NCI-H446 (cell line): ENCODE measurements at regions not wholly inside any gene's neighbourhood (a gene's known extent, or its start where the extent isn't known, plus 50 kb on each side); places are given as distances from the start of the nearest gene placed in this dataset.

ENCODE experiments used
- DNase-seq, 2 experiments: peaks; one replicate each; lab custom pipeline; 2025; lab: John Stamatoyannopoulos, UW

- DNase-seq = no peak
Observed at GRCh38 chr4:181498148-181498547, 745.1 kb upstream of the TENM3 start.

- no peak for DNase-seq
Observed at GRCh38 chr4:181502611-181503010, 740.6 kb upstream of the TENM3 start.

GRCh38 chr4:181503687-181504390 is 739.4 kb upstream of the TENM3 start:
- DNase-seq = no peak

GRCh38 chr4:181504924-181505323 is 738.3 kb upstream of the TENM3 start:
- no peak for DNase-seq

- no peak for DNase-seq
Observed at GRCh38 chr4:181507180-181507835, 735.9 kb upstream of the TENM3 start.

- no peak for DNase-seq
Observed at GRCh38 chr4:181507938-181508337, 735.3 kb upstream of the TENM3 start.

GRCh38 chr4:181508601-181509000 is 734.6 kb upstream of the TENM3 start:
- DNase-seq = no peak

GRCh38 chr4:181509073-181509472 is 734.1 kb upstream of the TENM3 start:
- DNase-seq = no peak

- DNase-seq = no peak
Observed at GRCh38 chr4:181517491-181517890, 725.7 kb upstream of the TENM3 start.

GRCh38 chr4:181520790-181521189 is 722.4 kb upstream of the TENM3 start:
- DNase-seq = no peak

- DNase-seq = no peak
Observed at GRCh38 chr4:181523973-181524372, 719.2 kb upstream of the TENM3 start.

- no peak for DNase-seq
Observed at GRCh38 chr4:181524499-181524898, 718.7 kb upstream of the TENM3 start.

- DNase-seq = no peak
Observed at GRCh38 chr4:181525634-181526033, 717.6 kb upstream of the TENM3 start.

GRCh38 chr4:181528570-181529184 is 714.5 kb upstream of the TENM3 start:
- DNase-seq = peak in 1 of 2 experiments; percentile 51

GRCh38 chr4:181529537-181529936 is 713.7 kb upstream of the TENM3 start:
- DNase-seq = no peak

- DNase-seq = no peak
Observed at GRCh38 chr4:181536196-181536746, 706.9 kb upstream of the TENM3 start.

GRCh38 chr4:181536811-181537434 is 706.3 kb upstream of the TENM3 start:
- no peak for DNase-seq

- DNase-seq = no peak
Observed at GRCh38 chr4:181538431-181538830, 704.8 kb upstream of the TENM3 start.

- DNase-seq = no peak
Observed at GRCh38 chr4:181541396-181541795, 701.8 kb upstream of the TENM3 start.

- no peak for DNase-seq
Observed at GRCh38 chr4:181548873-181549575, 694.2 kb upstream of the TENM3 start.

GRCh38 chr4:181549576-181550188 is 693.5 kb upstream of the TENM3 start:
- DNase-seq = no peak
